ENCODE measurements at regions not wholly inside any gene's neighbourhood (a gene's known extent, or its start where the extent isn't known, plus 50 kb on each side); places are given as distances from the start of the nearest gene placed in this dataset.

GRCh38 chr1:209319057-209319432 is 264.5 kb upstream of the CAMK1G start:
- no peak for DNase-seq

GRCh38 chr1:209319549-209319948 is 264.0 kb upstream of the CAMK1G start:
- no peak for DNase-seq

GRCh38 chr1:209323743-209324142 is 259.8 kb upstream of the CAMK1G start:
- DNase-seq: no peak

GRCh38 chr1:209324901-209325871 is 258.3 kb upstream of the CAMK1G start:
- no peak for DNase-seq

- DNase-seq: no peak
Measured at GRCh38 chr1:209326076-209326475, 257.4 kb upstream of the CAMK1G start.

GRCh38 chr1:209326831-209327230 is 256.7 kb upstream of the CAMK1G start:
- DNase-seq: no peak

GRCh38 chr1:209328196-209328595 is 255.3 kb upstream of the CAMK1G start:
- DNase-seq: no peak

- DNase-seq: peak; percentile 1 to 8
Measured at GRCh38 chr1:209335178-209335577, 248.3 kb upstream of the CAMK1G start.

GRCh38 chr1:209341146-209341545 is 242.4 kb upstream of the CAMK1G start:
- DNase-seq: no peak

- no peak for DNase-seq
Measured at GRCh38 chr1:209341673-209342420, 241.7 kb upstream of the CAMK1G start.

GRCh38 chr1:209342441-209343175 is 240.9 kb upstream of the CAMK1G start:
- DNase-seq: no peak

GRCh38 chr1:209343511-209343910 is 240.0 kb upstream of the CAMK1G start:
- no peak for DNase-seq

GRCh38 chr1:209344156-209344555 is 239.4 kb upstream of the CAMK1G start:
- no peak for DNase-seq

GRCh38 chr1:209349363-209350308 is 233.9 kb upstream of the CAMK1G start:
- DNase-seq: no peak

- no peak for DNase-seq
Measured at GRCh38 chr1:209353053-209353452, 230.5 kb upstream of the CAMK1G start.

GRCh38 chr1:209354111-209354839 is 229.2 kb upstream of the CAMK1G start:
- peak; percentile 54 to 56 for DNase-seq

- DNase-seq: no peak
Measured at GRCh38 chr1:209354840-209355165, 228.7 kb upstream of the CAMK1G start.

GRCh38 chr1:209355415-209355814 is 228.1 kb upstream of the CAMK1G start:
- DNase-seq: no peak

- no peak for DNase-seq
Measured at GRCh38 chr1:209356976-209357377, 226.5 kb upstream of the CAMK1G start.

GRCh38 chr1:209363112-209363511 is 220.4 kb upstream of the CAMK1G start:
- no peak for DNase-seq

GRCh38 chr1:209364716-209365115 is 218.8 kb upstream of the CAMK1G start:
- no peak for DNase-seq

Data from activated CD4-positive, alpha-beta T cell treated with anti-CD3 and anti-CD28 coated beads, Interleukin-2, amount 50 U/mL, for 48 hours (primary cell).